ENCODE measurements at regions not wholly inside any gene's neighbourhood (a gene's known extent, or its start where the extent isn't known, plus 50 kb on each side); places are given as distances from the start of the nearest gene placed in this dataset.

DNA sequence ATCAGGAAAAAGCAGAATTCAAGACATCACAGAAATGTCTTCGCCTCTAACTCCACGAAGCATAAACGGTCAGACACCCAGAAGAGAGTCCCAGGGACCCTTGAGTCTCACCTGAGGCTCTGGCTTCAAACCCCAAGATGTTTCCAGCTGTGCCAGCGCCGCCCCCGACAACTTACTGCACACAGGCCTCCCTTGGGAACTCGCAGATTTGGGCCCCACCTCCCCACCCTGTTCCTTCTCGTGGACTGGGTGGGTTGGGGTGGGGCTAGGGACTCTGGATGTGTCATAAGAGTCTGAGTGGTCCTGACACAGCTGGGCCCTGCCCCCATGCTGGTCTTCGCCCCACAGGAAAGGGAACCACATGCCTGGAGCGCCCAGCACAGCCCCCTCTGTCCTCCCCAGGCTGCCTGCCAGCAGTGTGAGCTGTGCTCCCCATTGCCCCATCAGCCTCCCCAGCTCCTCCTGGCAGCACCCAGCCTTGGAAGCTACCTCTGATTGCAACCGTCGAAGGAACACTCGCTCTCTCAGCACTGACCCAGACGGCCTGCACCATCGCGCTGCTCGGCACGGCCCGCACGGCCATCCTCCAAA is 147.5 kb downstream of the CRYBB2 start:
- DNase-seq (ENCODE audit: low spot score), result no peak

GRCh38 chr22:25367756-25368155 is 148.3 kb downstream of the CRYBB2 start:
- no peak for DNase-seq (ENCODE audit: low spot score)

DNA sequence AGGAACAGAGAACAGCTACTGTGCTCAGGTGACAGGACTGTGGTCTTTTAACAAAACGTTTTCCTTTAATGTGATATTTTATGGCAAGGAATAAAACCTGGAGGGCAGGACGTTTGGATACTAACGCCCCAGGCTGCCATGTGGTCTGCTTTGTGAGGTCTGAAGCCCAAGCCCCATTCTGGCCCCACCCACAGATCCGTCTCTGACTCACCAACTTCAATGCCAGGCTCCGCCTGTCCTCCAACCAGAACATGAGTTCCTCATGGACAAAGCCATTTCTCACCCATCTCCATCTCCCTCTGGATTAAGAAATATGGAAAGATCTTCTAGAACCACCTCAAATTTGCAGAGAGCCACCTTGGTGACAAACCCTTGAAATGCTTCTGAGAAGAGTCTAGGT is 148.8 kb downstream of the CRYBB2 start:
- DNase-seq (ENCODE audit: low spot score), result peak; percentile 83

DNA sequence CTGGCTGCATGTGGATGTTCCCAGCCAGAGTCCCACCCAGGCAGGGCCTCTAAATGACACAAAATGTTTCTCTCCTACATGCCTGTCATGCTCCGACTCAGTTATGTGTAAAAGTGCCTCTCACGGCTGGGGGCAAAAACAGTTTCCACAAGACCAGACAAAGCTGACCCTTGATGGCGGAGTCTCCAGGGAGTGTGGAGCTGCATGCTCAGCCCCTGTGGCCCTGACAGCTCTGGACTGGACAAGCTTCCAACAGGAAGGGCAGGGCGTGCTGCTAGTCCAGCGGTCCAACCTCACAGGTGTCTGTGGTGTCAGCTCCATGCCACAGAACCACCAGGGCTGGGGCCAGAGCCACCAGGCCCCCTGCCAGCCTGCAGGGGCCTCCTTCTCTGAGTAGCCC is 149.6 kb downstream of the CRYBB2 start:
- DNase-seq (ENCODE audit: low spot score), result no peak

- DNase-seq (ENCODE audit: low spot score), result no peak
Observed at GRCh38 chr22:25370322-25370721, 150.9 kb downstream of the CRYBB2 start.

- DNase-seq (ENCODE audit: low spot score), result no peak
Observed at GRCh38 chr22:25372000-25372595, 152.7 kb downstream of the CRYBB2 start.

DNA sequence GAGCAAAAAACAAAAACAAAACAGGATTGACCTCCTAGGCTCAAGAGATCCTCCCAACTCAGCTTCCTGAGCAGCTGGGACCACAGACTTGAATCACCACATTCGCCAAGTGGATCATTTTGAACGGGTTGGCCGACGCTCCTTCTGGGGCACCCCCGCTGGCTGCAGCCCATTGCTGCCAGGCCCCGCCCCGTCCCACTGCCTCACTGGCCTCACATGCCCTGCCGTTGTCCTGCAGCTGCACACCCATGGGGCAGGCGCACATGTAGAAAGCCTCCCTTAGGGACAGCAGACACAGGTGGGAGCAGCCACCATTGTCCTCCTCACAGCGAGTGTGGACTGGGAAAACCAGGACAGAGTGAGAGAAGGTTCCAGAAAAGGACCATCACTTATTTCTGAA is 154.5 kb downstream of the CRYBB2 start:
- DNase-seq (ENCODE audit: low spot score), result no peak

DNA sequence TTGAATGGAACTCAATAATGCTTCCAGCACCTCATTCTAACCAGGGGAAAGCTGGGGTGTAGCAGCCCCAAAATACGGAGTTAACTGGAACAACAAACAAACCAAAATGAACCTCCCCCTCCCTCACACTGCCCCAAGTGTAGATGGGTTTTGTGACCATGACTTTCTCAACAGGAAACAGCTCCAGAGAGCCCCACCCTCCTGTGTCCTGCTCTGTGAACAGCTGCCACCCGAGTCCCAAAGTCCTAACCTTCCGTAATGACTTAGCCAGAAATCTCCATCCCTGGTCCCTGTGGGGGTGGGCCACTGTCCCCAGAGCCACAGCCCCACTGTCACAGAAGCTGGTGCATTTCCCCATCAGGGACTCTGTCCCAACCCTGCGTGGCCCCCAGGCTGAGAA is 155.4 kb downstream of the CRYBB2 start:
- no peak for DNase-seq (ENCODE audit: low spot score)

DNA sequence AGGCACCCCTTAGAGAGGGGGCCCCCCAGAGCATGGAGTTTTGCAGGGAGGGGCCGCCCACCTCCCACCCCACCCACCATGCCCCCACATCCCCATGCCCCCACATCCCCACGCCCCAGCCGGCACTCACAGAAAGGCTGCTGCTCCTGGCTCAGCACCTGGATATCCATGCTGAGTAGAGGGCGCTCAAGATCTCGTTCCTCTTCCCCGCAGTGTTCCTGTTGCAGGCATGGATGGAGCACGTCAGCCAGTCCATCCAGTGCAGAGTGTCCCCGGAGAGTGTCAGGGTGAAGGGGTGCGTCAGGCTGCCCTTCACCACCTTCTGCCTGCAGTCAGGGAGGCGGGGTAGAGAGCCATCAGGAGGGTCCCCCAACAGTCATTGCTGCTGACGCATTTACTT is 156.2 kb downstream of the CRYBB2 start:
- no peak for DNase-seq (ENCODE audit: low spot score)

GRCh38 chr22:25377699-25378098 is 158.3 kb downstream of the CRYBB2 start:
- no peak for DNase-seq (ENCODE audit: low spot score)

DNA sequence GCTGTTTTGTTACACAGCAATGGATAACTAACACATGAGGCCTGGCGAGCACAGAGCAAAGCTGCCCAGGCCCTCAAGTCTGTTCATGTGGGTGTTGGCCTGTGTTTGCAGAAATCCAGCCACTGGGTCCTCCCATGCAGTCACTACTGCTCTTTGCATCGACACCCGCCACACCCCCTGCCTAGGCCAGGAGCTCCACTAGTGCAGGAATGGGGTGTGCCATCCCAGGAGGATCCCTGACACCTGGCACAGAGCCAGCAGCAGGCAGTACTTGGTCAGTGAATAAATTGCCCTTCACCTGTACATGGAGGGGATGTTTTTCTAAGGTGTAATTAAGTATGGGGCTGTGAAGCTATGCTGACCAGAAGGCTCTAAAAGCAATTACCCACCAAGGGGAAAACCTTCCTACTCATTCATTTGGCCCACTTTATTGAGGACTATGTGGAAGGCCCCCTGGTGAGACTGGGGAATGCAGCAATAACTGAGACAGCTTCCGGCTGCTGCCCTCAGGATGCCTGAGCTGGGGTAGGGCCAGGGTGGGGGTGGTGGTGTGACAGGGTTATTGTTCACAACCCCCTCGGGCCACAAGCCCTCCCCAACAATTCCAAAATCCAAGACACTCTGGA is 160.8 kb downstream of the CRYBB2 start:
- DNase-seq (ENCODE audit: low spot score), result no peak

DNA sequence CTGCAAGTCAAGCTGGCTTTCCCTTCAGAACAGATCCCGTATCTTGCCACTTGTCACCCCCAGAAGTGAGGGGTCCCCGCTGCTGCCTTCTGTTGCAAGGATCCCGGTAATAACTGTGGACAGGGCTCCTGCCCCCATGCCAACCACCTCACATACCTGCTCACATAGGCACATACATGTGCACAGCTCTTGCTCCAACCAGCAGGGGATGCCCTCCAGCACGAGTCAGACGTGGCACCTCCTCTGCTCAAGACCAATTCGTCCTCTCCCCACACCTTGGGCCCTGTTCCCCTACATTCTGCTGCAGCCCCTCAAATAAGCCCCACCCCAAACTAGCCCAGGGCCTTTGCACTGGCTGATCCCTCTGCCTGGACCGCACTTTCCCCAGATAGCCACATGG is 163.3 kb downstream of the CRYBB2 start:
- no peak for DNase-seq (ENCODE audit: low spot score)

GRCh38 chr22:25383278-25383820 is 163.9 kb downstream of the CRYBB2 start:
- no peak for DNase-seq (ENCODE audit: low spot score)

GRCh38 chr22:25383892-25384291 is 164.5 kb downstream of the CRYBB2 start:
- no peak for DNase-seq (ENCODE audit: low spot score)

GRCh38 chr22:25386538-25386884 is 167.1 kb downstream of the CRYBB2 start:
- no peak for DNase-seq (ENCODE audit: low spot score)

DNA sequence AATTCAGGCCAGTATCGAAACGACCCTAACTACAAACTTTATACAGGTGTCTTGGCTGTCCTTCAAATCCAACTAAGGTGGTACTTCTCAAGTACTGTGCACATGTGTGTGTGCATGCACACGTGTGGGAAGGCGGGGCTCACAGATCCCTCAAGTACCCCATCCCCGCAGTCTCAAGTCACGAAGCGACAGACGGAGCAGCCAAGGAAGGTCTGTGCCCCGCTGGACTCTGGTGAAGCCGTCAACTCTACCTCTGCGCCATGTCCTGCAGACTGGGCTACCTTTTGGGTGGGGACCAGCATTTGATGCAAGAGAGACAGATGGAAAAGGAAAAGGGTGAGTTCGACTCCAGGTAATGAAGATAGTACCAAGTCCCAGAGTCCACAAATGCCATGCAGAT is 169.0 kb downstream of the CRYBB2 start:
- DNase-seq (ENCODE audit: low spot score), result no peak

DNA sequence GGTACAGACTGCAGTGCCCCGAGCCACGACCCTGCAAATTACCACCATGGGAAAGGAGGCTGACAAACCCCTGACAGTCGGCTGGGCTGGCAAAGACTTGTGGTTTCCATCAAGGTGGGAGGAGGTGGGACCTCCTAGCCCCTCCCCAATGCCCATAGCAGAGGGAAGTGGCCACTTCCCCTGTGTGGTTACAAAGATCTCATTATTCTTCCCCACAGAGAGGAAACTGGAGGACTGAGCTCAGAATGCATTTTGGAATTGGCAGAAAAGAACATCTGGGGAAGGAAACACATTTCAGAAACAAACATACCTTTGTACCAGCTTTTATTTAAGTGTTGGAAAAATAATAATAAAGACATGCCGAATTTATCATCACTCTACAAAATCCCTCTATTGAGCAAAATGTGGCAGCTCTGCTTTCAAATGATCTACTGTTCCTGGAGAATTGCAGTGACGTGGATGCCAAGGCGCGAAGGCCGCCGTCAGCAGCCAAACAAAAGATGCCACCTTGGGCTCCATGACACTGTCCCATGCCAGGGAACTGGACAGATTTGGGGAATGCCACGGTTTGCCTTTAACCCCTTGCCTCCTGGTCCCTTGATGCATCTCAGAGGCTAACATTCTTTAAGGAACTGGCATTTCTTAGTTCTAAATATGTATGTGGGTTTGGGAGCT is 169.6 kb downstream of the CRYBB2 start:
- DNase-seq (ENCODE audit: low spot score), result no peak

- no peak for DNase-seq (ENCODE audit: low spot score)
Observed at GRCh38 chr22:25389541-25389919, 170.1 kb downstream of the CRYBB2 start.

DNA sequence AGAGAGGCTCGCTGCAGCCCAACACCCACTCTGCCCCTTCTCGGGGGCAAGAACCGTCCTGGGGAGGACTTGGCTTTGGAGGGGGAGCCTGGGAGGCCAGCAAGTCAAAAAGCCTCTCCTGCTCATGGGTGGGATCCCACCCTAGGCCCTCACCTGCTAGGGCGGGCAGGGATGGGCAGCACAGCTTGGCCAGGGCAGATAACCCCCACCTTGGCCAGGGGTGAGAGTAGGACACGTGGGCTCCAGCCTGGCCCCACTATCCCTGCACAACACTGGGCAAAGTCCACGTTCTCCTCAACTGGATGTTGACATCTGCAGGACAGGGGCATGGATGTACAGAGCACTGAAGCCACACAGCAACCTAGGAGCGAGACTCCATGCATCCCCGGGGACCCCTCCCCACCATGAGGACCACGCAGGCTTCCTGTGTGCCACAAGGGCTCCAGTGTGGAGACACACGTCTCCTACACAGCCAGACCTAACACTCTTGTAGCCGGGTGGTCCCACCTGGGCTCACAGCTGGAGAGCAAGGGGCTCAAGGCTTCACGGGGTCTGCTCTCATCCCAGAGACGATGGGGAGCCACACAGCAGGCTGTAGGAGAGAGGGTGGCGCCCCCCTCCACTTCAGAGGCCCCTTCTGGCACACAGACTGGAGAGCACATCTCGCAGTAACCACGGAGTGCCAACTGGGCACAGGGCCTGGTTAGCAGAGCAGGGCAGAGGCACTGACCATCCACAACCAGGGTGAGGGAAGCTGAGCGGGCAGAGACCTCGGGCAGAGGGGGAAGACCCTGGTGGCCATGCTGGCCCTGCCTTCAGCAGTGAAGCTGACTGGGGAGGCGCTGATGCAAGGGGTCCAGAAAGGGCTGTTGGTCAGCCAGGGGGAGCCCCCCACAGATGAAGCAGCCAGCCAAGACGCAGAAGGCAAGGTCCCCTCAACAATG is 171.1 kb downstream of the CRYBB2 start:
- DNase-seq (ENCODE audit: low spot score), result no peak

- DNase-seq (ENCODE audit: low spot score), result no peak
Observed at GRCh38 chr22:25392584-25392983, 171.9 kb upstream of the GRK3 start.

- DNase-seq (ENCODE audit: low spot score), result no peak
Observed at GRCh38 chr22:25393121-25393805, 171.2 kb upstream of the GRK3 start.
